K562 (cell line): ENCODE measurements at regions not wholly inside any gene's neighbourhood (a gene's known extent, or its start where the extent isn't known, plus 50 kb on each side); places are given as distances from the start of the nearest gene placed in this dataset.

Source experiments
- ATAC-seq: fragments of 200-7000 bp; cut with Tn5 transposase; 3 replicates; pipeline ENCODE4 v1.9.1; 2020; ENCODE audit warnings: moderate library complexity
- BruUV-seq: library from RNA; stranded (reverse); fragments of 400-500 nt; replicated peaks from 2 replicates; lab custom pipeline; 2021; lab: Mats Ljungman, UMichigan
- CTCF ChIA-PET: fragments of 300-600 bp; formaldehyde crosslinking; extraction: SDS; loops from one replicate; lab custom pipeline; 2021; ENCODE audit warnings: low intra/inter-chr PET ratio; lab: Yijun Ruan, JAX
- POLR2A ChIA-PET: fragments of 300-600, 350-650 bp; sonication (Branson Sonifier 250); formaldehyde crosslinking; extraction: SDS; loops from one replicate; lab custom pipeline; 2021; ENCODE audit warnings: antibody characterized with exemption, inconsistent platforms; lab: Yijun Ruan, JAX
- DNase-seq, 4 experiments: peaks; one replicate each; pipeline versions ENCODE4 v3.0.0 to v3.0.0-alpha.2; 2011 to 2018; ENCODE audit warnings: low spot score in 3 of 4, mixed read lengths in 3 of 4; ENCODE audit errors: extremely low read depth in 1 of 4
- FAIRE-seq: peaks from 2 replicates; lab custom pipeline; 2011; peaks lifted over from hg19 to GRCh38; lab: Jason Lieb, UNC
- H2AFZ ChIP-seq: 2 replicates; pipeline ENCODE4 v1.6.0; 2011; ENCODE audit warnings: low read depth, low read length, control low read depth, inconsistent platforms
- H3K27ac ChIP-seq: fragments of 200-600 bp; 3 replicates; pipeline ENCODE4 v1.8.0; 2011; ENCODE audit warnings: low read depth, mild to moderate bottlenecking, control low read depth, inconsistent platforms, low read length, moderate library complexity, mixed read lengths; ENCODE audit errors: extremely low read depth
- H3K27me3 ChIP-seq, 2 experiments: fragments of 300-600 bp in 1 of 2; 2 replicates in 1 of 2; 3 replicates in 1 of 2; pipeline versions ENCODE4 v1.6.0 to v1.8.0; 2011; ENCODE audit warnings: inconsistent platforms in 2 of 2, low read length in 2 of 2, mild to moderate bottlenecking in 1 of 2, mixed read lengths in 1 of 2, moderate library complexity in 1 of 2; ENCODE audit not compliant: control insufficient read depth in 2 of 2, insufficient read depth in 2 of 2
- H3K36me3 ChIP-seq: fragments of 300-600 bp; 3 replicates; pipeline ENCODE4 v1.8.0; 2011; ENCODE audit warnings: mild to moderate bottlenecking, low read length, inconsistent platforms; ENCODE audit not compliant: control insufficient read depth, insufficient read depth
- H3K4me1 ChIP-seq, 2 experiments: fragments of 200-600 bp in 1 of 2; replicated peaks in 1 of 2; 2 replicates in 1 of 2; 3 replicates in 1 of 2; pipeline versions ENCODE4 v1.5.1 to v1.8.0; 2011; ENCODE audit warnings: inconsistent platforms in 2 of 2, low read length in 2 of 2, mild to moderate bottlenecking in 1 of 2, mixed read lengths in 1 of 2, moderate library complexity in 1 of 2; ENCODE audit not compliant: control insufficient read depth in 2 of 2, insufficient read depth in 2 of 2
- H3K4me2 ChIP-seq: 2 replicates; pipeline ENCODE4 v1.6.1; 2011; ENCODE audit warnings: low read length, control low read depth, inconsistent platforms, mixed read lengths; ENCODE audit not compliant: insufficient read depth
- H3K4me3 ChIP-seq: fragments of 200-600 bp; sonication (generic), shearing (Covaris generic); 2 replicates; pipeline ENCODE4 v1.5.1; 2016; ENCODE audit warnings: control low read depth, inconsistent platforms
- H3K79me2 ChIP-seq: fragments of 200-600 bp; 3 replicates; pipeline ENCODE4 v1.8.0; 2011; ENCODE audit warnings: low read length, inconsistent platforms; ENCODE audit not compliant: control insufficient read depth, insufficient read depth
- H3K9ac ChIP-seq, 2 experiments: 2 replicates each; pipeline versions ENCODE4 v1.6.0 to v1.6.1; 2011; ENCODE audit warnings: low read depth in 2 of 2, low read length in 2 of 2, control low read depth in 1 of 2, inconsistent platforms in 1 of 2, mild to moderate bottlenecking in 1 of 2, mixed read lengths in 1 of 2; ENCODE audit not compliant: insufficient read depth in 1 of 2
- H3K9me1 ChIP-seq: one replicate; pipeline ENCODE4 v1.6.0; 2011; ENCODE audit warnings: inconsistent platforms, mild to moderate bottlenecking, low read length, moderate library complexity; ENCODE audit not compliant: control insufficient read depth, insufficient read depth
- H3K9me3 ChIP-seq: replicated peaks from 2 replicates; pipeline ENCODE4 v1.5.1; 2011; ENCODE audit warnings: low read depth, low read length, inconsistent platforms; ENCODE audit not compliant: control insufficient read depth, insufficient read depth
- H4K20me1 ChIP-seq: replicated peaks from 2 replicates; pipeline ENCODE4 v1.6.1; 2011; ENCODE audit warnings: low read length, inconsistent platforms, mixed read lengths; ENCODE audit not compliant: control insufficient read depth, insufficient read depth
- BRF1 ChIP-seq: IDR thresholded peaks from 3 replicates; pipeline ENCODE4 v1.6.1; 2011; ENCODE audit warnings: borderline replicate concordance, mild to moderate bottlenecking; ENCODE audit not compliant: insufficient read length; ENCODE audit errors: extremely low read depth
- DNMT1 ChIP-seq: fragments of 450-650 bp; IDR thresholded peaks from 2 replicates; pipeline ENCODE4 v1.6.1; 2016; ENCODE audit warnings: antibody characterized with exemption, mild to moderate bottlenecking
- HDAC1 ChIP-seq, 2 experiments: fragments of 450-650 bp; IDR thresholded peaks; 2 replicates each; pipeline ENCODE4 v1.6.1; 2016 to 2017; ENCODE audit warnings: inconsistent platforms in 1 of 2, mild to moderate bottlenecking in 1 of 2, moderate library complexity in 1 of 2
- NCOA2 ChIP-seq, 2 experiments: fragments of 450-650 bp; IDR thresholded peaks; 2 replicates each; pipeline ENCODE4 v1.6.1; 2018; ENCODE audit warnings: mild to moderate bottlenecking in 2 of 2, moderate library complexity in 1 of 2; ENCODE audit not compliant: partially characterized antibody in 2 of 2
- RBFOX2 ChIP-seq: fragments of 200-400 bp; formaldehyde crosslinking; IDR thresholded peaks from 2 replicates; pipeline ENCODE4 v1.6.1; 2017; ENCODE audit warnings: low read depth, mild to moderate bottlenecking, low read length, moderate library complexity
- RBM17 ChIP-seq: fragments of 200-400 bp; formaldehyde crosslinking; IDR thresholded peaks from 2 replicates; pipeline ENCODE4 v1.6.1; 2017; ENCODE audit warnings: low read depth, mild to moderate bottlenecking, low read length, borderline replicate concordance
- TRIM28 ChIP-seq: fragments of 450-650 bp; IDR thresholded peaks from 2 replicates; pipeline ENCODE4 v1.6.1; 2017
- ZFP1 ChIP-seq: fragments of 450-650 bp; formaldehyde crosslinking; IDR thresholded peaks from 2 replicates; pipeline ENCODE4 v1.4.0; 2020; ENCODE audit warnings: mild to moderate bottlenecking, mixed read lengths
- WGBS: fragments of 100-300 bp; shearing (Covaris generic); methylation state at CpG from one replicate; pipeline ENCODE4 v1.1.6; 2016; ENCODE audit warnings: low coverage, mixed read lengths; ENCODE audit not compliant: insufficient coverage; ENCODE audit errors: missing lambda C conversion rate; 5-methylcytosine and 5-hydroxymethylcytosine counted together
- in situ Hi-C: fragments of 300-500 bp; cut with MboI; formaldehyde crosslinking; loops from 4 replicates; pipeline ENCODE4 v1.15.0; 2018; ENCODE audit warnings: inconsistent platforms, mixed read lengths
- intact Hi-C: fragments of 100-400 bp; cut with micrococcal nuclease; formaldehyde crosslinking; loops from 2 replicates; pipeline ENCODE4 v1.14.2; 2022
- TF ChIP-seq, protein P1 (sequence below): fragments of 200-800 bp; sonication (Bioruptor generic); IDR thresholded peaks from 2 replicates; pipeline ENCODE4 v1.6.1; 2016; ENCODE audit warnings: missing genetic modification characterization, missing compliant biosample characterization
- TF ChIP-seq, protein P2 (sequence below): fragments of 250-450 bp; sonication (Bioruptor Pico); IDR thresholded peaks from 2 replicates; pipeline ENCODE4 v1.4.0; 2020; ENCODE audit warnings: mild to moderate bottlenecking, moderate library complexity
- TF ChIP-seq, protein P3 (sequence below): fragments of 450-650 bp; IDR thresholded peaks from 2 replicates; pipeline ENCODE4 v1.6.1; 2016; ENCODE audit warnings: low read depth, mild to moderate bottlenecking, moderate library complexity

DNA sequence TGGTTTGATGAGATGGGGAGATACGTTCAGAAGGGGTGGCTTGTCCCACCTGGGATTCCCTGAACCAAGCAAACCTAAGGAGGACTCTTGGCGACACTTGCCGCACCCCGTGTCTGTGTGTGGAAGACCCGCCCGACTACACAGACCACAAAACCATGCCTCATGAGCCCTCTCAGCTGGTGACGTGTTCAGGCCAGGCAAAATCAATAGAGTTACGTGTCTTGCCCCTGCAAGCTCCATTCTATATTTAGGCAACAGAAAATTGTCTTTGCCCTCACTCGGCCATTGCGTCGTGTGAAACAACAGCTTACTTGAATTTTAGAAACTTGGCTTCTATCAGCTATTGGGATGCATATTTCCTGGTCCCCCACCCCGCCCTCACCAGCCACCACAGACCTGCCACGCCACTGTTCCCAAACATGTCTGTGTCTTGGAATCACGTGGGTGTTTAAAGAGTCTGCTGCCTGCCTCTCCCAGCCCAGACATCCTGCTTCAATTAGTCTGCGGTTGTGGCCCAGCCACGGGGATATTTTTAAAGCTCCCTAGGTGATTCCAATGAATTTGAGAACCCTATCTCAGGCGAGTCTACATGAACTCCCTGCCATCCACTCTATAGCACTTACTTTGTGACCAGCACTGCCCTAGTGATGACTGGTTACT lies 279.2 kb upstream of the EXOC2 start (continued):
- TF ChIP-seq HDAC1 (IDR thresholded peaks at IDR 0.05) (no peak), NCOA2 (IDR thresholded peaks at IDR 0.05; ENCODE audit: partially characterized antibody in 2 of 2) (no peak), RBM17 (no peak), RBFOX2 (no peak)

DNA sequence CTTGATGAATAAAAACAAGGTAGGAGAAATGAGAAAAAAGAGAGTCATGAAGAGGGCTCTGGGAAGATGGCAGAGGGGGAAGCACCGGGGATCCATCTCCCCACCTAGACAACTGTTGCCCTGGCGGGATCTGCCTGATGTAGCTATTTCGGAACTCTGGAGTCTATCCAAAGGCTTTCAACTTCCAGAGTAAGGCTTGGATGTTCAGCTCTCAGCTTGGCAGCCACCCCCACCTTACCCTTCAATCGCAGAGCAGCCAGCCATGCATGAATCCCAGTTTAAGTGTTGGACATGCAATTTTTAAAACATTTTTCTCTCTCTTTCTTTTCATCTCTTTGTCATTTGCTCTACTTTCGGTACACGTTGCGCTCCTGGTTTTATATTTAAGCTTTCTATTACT lies 275.9 kb upstream of the EXOC2 start:
- peaks cover 5% of the 10 kb centered on the region; the same call in 1 of the 2 replicates for H4K20me1 ChIP-seq
- no peak overlapping the region for H3K4me3 ChIP-seq
- H3K36me3 ChIP-seq: no peaks in the 10 kb centered on the region
- no peak overlapping the region for H3K27ac ChIP-seq
- POLR2A ChIA-PET: no interaction called here
- no peak for FAIRE-seq
- H2AFZ ChIP-seq: no peak overlapping the region
- no peak for DNase-seq
- BruUV-seq: no TSS peak
- CTCF ChIA-PET: no interaction called here
- no peaks in the 10 kb centered on the region for H3K79me2 ChIP-seq
- H3K4me1 ChIP-seq: no peaks in the 10 kb centered on the region
- ATAC-seq: no peak
- no peak overlapping the region for H3K9ac ChIP-seq
- H3K9me1 ChIP-seq: no peaks in the 10 kb centered on the region
- peaks cover 24 to 34% of the 10 kb centered on the region in 2 experiments for H3K27me3 ChIP-seq
- in situ Hi-C loops: no loop called here
- H3K4me2 ChIP-seq: no peak overlapping the region
- no peaks in the 10 kb centered on the region for H3K9me3 ChIP-seq
- intact Hi-C loops: no loop called here
- under 1% methylated on average over 7 of the region's 7 CpGs for WGBS
- TF ChIP-seq, protein P1, sequence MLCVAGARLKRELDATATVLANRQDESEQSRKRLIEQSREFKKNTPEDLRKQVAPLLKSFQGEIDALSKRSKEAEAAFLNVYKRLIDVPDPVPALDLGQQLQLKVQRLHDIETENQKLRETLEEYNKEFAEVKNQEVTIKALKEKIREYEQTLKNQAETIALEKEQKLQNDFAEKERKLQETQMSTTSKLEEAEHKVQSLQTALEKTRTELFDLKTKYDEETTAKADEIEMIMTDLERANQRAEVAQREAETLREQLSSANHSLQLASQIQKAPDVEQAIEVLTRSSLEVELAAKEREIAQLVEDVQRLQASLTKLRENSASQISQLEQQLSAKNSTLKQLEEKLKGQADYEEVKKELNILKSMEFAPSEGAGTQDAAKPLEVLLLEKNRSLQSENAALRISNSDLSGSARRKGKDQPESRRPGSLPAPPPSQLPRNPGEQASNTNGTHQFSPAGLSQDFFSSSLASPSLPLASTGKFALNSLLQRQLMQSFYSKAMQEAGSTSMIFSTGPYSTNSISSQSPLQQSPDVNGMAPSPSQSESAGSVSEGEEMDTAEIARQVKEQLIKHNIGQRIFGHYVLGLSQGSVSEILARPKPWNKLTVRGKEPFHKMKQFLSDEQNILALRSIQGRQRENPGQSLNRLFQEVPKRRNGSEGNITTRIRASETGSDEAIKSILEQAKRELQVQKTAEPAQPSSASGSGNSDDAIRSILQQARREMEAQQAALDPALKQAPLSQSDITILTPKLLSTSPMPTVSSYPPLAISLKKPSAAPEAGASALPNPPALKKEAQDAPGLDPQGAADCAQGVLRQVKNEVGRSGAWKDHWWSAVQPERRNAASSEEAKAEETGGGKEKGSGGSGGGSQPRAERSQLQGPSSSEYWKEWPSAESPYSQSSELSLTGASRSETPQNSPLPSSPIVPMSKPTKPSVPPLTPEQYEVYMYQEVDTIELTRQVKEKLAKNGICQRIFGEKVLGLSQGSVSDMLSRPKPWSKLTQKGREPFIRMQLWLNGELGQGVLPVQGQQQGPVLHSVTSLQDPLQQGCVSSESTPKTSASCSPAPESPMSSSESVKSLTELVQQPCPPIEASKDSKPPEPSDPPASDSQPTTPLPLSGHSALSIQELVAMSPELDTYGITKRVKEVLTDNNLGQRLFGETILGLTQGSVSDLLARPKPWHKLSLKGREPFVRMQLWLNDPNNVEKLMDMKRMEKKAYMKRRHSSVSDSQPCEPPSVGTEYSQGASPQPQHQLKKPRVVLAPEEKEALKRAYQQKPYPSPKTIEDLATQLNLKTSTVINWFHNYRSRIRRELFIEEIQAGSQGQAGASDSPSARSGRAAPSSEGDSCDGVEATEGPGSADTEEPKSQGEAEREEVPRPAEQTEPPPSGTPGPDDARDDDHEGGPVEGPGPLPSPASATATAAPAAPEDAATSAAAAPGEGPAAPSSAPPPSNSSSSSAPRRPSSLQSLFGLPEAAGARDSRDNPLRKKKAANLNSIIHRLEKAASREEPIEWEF (CRISPR knock-in tag): no peak
- no peak for TF ChIP-seq DNMT1
- TF ChIP-seq, protein P2, sequence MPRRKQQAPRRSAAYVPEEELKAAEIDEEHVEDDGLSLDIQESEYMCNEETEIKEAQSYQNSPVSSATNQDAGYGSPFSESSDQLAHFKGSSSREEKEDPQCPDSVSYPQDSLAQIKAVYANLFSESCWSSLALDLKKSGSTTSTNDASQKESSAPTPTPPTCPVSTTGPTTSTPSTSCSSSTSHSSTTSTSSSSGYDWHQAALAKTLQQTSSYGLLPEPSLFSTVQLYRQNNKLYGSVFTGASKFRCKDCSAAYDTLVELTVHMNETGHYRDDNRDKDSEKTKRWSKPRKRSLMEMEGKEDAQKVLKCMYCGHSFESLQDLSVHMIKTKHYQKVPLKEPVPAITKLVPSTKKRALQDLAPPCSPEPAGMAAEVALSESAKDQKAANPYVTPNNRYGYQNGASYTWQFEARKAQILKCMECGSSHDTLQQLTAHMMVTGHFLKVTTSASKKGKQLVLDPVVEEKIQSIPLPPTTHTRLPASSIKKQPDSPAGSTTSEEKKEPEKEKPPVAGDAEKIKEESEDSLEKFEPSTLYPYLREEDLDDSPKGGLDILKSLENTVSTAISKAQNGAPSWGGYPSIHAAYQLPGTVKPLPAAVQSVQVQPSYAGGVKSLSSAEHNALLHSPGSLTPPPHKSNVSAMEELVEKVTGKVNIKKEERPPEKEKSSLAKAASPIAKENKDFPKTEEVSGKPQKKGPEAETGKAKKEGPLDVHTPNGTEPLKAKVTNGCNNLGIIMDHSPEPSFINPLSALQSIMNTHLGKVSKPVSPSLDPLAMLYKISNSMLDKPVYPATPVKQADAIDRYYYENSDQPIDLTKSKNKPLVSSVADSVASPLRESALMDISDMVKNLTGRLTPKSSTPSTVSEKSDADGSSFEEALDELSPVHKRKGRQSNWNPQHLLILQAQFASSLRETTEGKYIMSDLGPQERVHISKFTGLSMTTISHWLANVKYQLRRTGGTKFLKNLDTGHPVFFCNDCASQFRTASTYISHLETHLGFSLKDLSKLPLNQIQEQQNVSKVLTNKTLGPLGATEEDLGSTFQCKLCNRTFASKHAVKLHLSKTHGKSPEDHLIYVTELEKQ (CRISPR knock-in tag): no peak
- no peak for TF ChIP-seq ZFP1
- TF ChIP-seq BRF1: no peak
- TF ChIP-seq, protein P3, sequence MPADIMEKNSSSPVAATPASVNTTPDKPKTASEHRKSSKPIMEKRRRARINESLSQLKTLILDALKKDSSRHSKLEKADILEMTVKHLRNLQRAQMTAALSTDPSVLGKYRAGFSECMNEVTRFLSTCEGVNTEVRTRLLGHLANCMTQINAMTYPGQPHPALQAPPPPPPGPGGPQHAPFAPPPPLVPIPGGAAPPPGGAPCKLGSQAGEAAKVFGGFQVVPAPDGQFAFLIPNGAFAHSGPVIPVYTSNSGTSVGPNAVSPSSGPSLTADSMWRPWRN: no peak
- TF ChIP-seq TRIM28: no peak
